Muscle of back (tissue), 3 donors: ENCODE measurements at regions not wholly inside any gene's neighbourhood (a gene's known extent, or its start where the extent isn't known, plus 50 kb on each side); places are given as distances from the start of the nearest gene placed in this dataset.

Experiments
- DNase-seq, 3 donors: peaks; one replicate each; pipeline versions ENCODE4 v3.0.0 to v3.0.0-alpha.2; 2013

DNA sequence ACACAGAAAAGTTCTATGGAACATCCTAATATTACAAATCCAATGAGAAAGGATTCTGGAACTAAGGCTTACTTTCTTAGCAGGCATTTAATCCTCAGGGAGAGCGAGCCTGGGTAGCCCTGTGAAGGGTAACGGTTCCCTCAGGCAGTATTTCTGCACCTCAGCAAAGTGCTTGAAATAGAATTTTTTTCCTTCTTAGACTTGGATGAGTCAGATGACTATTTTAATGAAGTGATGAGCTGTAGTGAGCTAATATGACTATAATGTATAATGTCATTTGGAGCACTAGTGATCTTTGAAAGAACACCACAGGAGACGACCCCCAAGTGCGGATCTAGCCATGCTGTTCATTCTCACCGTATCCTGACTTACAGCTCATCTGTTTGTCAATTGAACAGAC, 493.0 kb upstream of the FAM241A start:
- no peak for DNase-seq

DNA sequence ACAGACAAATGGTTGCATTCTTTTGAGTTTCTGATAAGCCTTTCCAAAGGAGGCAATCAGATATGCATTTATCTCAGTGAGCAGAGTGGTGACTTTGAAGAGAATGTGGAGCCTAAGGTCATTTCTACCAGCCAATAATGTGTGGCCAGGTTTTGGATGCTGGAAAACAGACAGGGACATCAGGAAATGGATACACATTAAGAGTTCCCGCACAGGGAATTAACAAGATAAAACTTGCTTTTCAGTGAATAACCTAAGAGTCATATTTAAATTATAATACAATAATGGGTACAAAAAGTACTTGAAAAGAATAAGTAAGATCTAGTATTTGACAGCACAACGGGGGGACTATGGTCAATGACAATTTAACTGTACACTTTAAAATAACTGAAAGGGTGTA, 492.3 kb upstream of the FAM241A start:
- no peak for DNase-seq

DNA sequence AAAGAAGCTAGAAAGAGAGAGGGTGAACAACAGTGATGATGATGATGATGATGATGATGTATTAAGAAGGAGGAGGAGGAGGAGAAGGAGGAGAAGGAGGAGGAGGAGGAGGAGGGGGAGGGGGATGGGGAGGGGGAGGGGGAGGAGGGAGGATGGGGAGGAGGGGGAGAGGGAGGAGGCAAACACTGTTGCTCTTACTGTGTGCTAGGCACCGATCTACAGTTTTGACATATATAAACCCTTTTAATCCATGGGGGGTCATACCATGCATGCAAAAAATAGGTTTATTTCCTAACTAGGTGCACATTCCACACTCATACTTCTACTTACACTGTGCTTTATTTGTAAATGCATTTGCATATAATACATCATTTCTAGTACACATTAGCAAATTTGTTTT, 482.8 kb upstream of the FAM241A start:
- no peak for DNase-seq

- no peak for DNase-seq
These were observed 480.8 kb upstream of the FAM241A start for GRCh38 chr4:111664308-111664945.

- no peak for DNase-seq
These were observed 478.4 kb upstream of the FAM241A start for GRCh38 chr4:111666826-111667360.

DNA sequence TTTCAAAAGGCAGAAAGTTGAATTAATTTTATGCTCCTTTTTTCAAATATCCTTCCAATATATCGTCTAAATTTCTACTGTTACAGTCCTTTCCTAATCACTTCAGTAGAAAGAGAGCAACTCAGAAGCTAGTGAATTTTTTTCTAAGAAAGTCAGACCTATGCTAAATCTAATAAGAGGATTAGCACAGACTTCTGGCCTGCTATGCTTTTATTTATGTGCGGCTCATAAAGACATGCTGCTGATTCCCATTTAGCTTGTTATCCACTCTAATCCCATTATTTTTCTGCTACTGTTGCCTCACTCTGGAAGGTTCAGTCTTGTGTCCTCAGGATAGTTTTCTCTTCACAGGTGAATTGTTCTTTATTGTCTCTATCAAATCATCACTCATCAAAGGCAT, 473.5 kb upstream of the FAM241A start:
- no peak for DNase-seq

DNA sequence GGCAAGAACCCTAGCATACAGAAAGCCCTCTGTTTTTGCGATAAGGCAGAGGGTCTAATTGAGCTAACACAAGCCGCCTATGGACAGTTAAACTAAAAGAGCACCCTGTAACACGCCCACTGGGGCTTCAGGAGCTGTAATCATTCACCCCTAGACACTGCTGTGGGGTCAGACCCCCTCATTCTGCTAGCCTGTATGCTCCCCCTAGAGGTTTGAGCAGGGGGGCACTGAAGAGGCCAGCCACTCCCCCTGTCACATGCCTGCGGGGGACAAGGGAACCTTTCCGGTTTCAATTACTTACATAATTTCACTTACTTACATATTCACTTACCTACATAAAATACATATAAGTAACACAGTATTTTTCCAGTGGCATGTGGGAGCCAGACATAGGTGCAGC, 469.5 kb upstream of the FAM241A start:
- no peak for DNase-seq

DNA sequence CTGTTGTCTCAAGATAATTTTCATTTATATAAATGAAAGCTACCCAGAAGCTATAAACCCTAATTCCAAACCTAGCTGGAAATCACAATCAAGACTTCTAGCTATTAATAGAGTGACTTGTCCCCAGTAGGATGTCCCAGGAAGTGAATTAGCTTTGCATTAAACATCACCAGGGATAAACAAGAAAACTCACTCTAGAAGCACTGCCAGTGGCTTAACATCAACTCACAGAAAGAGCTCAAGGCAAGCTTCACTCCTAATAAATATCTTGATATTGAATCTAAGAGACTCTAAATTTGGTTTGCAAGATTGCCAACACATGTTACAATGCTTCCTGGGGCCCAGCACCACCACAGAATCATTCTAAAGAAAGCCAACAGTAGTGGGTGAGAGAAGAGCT, 468.7 kb upstream of the FAM241A start:
- no peak for DNase-seq

DNA sequence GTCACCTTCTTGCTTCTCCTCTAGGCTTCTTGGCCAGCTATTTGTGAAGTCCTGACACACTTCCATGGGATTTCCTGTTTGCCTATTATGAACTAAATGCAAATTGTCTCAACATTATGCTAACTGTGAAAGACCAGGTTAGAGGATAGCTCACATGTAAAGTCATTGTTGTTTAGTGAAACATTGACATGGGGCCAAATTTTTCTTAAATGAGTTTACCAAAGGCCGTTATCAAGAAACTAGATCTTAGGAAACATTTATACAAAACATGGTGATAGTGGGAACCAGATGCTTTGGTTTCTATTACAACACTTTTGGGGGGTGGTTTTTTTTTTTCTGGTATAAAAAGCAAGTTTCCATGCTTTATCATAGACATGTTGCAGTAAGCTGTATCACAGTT, 466.8 kb upstream of the FAM241A start:
- DNase-seq, result peak in 2 of 3 donors; percentile 16 to 86

- DNase-seq, result no peak
These were observed 466.3 kb upstream of the FAM241A start for GRCh38 chr4:111678908-111679307.

DNA sequence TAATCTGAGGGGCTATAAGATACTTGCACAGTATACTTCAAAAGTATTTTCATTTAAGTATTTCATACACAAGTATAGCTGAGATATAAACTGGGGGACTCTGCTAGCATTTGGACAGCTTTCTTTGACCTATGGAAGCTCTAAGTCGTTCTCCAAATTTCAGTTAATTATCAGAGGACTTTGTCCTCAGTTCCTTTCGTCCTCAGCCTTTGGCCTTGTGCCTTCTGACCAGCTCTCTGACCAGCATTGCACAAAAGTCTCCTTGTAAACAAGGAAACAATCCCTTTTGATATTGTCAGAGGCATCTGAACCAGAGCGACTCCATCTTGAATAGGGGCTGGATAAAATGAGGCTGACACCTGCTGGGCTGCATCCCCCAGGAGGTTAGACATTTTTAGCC, 464.0 kb upstream of the FAM241A start:
- no peak for DNase-seq

DNA sequence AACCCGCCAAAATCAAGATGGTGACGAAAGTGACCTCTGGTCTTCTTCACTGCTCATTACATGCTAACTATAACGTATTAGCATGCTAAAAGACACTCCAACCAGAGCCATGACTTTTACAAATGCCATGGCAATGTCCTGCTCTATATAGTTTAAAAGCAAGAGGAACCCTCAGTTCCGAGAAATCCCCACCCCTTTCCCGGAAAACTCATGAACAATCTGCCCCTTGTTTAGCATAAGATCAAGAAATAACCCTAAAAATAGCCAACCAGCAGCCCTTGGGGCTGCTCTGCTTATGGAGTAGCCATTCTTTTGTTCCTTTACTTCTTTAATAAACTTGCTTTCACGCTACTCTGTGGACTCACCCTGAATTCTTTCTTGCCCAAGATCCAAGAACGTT, 463.5 kb upstream of the FAM241A start:
- no peak for DNase-seq

DNA sequence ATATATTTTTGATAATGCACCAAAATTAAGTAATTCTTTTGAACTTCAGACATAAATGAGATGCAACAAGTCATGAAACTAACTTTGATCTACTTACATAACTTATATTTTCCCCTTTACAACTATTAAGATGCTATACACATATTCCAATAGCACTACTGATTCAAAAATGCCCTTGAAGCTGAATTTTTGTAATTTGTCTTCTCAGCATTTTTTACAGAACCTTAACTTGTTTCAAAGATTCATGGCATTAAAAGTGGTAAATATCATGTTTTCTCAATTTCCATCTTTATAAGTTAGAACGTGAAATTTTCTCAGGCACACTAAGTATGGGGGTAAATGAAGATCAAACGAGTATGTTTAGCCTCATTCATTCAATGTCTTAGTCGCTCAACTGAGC, 460.0 kb upstream of the FAM241A start:
- no peak for DNase-seq

DNA sequence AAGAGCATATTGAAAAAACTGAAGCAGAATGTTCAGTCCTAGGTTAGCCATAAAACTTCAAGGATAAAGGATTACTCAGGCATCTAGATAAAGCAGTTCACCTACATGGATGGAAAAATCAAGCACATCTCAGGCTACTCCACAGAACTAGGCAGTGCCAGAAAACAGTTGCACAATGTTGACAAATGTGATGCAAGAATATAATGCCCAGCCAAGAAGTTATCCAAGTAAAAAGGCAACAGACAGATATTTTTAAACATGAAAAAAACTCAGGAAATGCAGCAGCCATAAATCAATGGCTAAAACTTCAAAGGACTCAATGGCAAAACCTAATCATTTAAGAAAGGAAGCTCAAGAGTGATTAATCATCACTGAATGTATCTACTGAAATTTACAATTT, 456.0 kb upstream of the FAM241A start:
- peak in 2 of 3 donors; percentile 16 to 23 for DNase-seq

DNA sequence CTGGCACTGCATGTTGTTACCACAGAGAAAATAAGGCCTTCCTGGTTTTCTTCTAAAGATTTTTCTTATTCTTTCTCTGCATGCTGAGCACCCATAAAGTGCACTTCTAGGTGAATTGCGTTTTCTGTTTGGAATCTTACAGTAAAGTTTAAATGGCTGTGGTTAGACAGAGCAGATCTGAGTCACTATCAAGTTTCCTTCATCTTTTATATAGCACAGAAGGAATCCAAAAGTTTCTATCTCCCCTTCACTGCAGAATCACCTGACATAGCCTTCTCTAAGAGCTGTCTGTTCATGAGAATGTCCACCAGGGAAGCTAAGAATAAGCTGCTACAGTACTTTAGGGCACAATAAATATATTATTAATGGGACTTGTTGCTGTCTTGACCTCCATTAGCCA, 455.5 kb upstream of the FAM241A start:
- DNase-seq, result peak in 1 of 3 donors; percentile 6

GRCh38 chr4:111693758-111694157, 451.5 kb upstream of the FAM241A start:
- DNase-seq, result no peak

- DNase-seq, result no peak
These were observed 449.6 kb upstream of the FAM241A start for GRCh38 chr4:111695677-111696076.

DNA sequence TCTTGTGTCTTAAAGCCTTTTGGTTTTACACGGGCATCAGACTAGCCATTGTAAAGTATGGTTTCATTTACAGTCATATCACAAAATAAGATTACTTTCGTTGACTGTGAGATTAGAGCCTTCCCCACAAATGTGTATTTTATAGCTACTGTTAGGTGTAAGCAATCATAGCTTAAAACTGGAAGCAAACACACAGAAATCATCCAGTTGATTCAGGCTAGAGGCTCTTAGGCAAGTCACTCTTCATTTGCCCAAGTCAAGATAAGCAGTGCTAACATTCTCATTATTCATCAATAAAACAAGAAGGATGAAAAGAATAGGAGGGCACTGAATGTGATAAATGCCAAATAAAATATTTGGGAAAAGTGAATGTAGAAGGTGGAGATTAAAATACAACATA, 448.7 kb upstream of the FAM241A start:
- DNase-seq, result no peak

DNA sequence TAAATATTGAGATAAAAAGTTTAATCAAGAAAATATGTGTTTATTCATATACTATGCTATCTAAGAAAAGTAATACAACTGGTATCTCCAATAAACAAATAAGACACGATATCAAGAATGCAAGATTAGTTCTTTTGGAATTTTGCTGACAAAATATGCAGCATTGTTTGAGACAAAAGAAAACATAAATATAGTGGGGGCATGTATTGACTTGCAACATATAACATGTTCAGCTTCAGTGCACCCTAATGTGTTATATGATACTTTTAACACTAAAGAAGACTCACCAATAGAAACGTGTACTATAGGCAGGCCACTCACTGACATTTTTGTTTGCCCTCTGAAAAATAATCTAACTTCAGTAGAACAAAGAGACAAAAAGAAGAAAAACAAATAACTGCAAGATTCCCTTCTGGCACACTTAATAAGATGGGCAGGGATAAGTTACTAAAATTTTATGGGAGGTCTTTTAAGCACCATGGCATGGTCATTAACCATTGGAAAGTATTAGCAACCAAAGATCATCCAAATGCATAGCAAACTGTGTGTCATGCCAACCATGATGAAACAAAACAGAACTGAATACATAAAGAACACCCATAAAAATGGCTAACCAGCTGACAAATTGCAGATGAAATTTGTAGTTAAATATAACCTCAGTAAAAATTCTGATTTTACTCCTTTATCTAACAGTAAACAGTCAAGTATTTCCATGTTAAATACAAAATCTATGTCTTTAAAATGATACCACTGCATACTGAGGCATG, 447.9 kb upstream of the FAM241A start:
- DNase-seq, result no peak

- DNase-seq, result no peak
These were observed 446.9 kb upstream of the FAM241A start for GRCh38 chr4:111698361-111698760.

GRCh38 chr4:111699165-111699564, 446.1 kb upstream of the FAM241A start:
- no peak for DNase-seq

DNA sequence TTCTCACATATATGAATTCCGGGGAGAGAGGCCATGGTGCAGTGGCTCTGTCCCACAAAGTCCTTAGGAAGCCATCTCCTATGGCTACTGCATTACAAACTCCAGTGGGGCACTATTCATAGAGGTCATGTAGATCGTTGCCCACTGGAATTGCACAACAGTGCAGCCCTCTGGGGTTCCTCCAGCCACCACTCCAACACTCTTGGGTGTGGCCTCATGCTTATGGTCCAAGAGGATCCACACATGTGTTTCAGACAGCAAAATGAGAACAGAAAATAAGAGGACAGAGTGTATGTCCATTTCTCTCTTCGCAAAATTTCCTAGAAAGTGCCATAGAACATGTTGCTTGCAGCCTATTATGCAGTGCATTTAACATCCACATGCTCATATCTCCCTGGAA, 444.2 kb upstream of the FAM241A start:
- no peak for DNase-seq

GRCh38 chr4:111707491-111707890, 437.8 kb upstream of the FAM241A start:
- no peak for DNase-seq
